Caco-2 (cell line): ENCODE measurements at regions not wholly inside any gene's neighbourhood (a gene's known extent, or its start where the extent isn't known, plus 50 kb on each side); places are given as distances from the start of the nearest gene placed in this dataset.

Experiments
- BruUV-seq: library from RNA; stranded (reverse); fragments of 400-500 nt; replicated peaks from 2 replicates; lab custom pipeline; 2021; lab: Mats Ljungman, UMichigan
- CTCF ChIA-PET: fragments of 300-600 bp; sonication (Branson Sonifier 250); formaldehyde crosslinking; loops from one replicate; lab custom pipeline; 2022; ENCODE audit warnings: antibody characterized with exemption; lab: Charles Lee
- POLR2A ChIA-PET: fragments of 300-600 bp; sonication (Branson Sonifier 250); formaldehyde crosslinking; loops from one replicate; lab custom pipeline; 2022; ENCODE audit warnings: antibody characterized with exemption; lab: Charles Lee
- DNase-seq, 2 experiments: peaks; one replicate each; pipeline versions ENCODE4 v3.0.0 to v3.0.0-alpha.2; 2020 to 2022
- H3K27me3 ChIP-seq: replicated peaks from 2 replicates; pipeline ENCODE4 v1.6.0; 2011; ENCODE audit warnings: low read length; ENCODE audit not compliant: control insufficient read depth, insufficient read depth
- H3K36me3 ChIP-seq: 2 replicates; pipeline ENCODE4 v1.5.1; 2011; ENCODE audit warnings: low read length; ENCODE audit not compliant: control insufficient read depth, insufficient read depth
- H3K4me1 ChIP-seq: fragments of 250-450 bp; sonication (Bioruptor Pico); 2 replicates; pipeline ENCODE4 v1.5.1; 2020; ENCODE audit warnings: mild to moderate bottlenecking
- H3K4me3 ChIP-seq: 2 replicates; pipeline ENCODE4 v1.5.1; 2011; ENCODE audit warnings: low read depth, mild to moderate bottlenecking, control low read depth, low read length
- H3K9me3 ChIP-seq: fragments of 250-450 bp; sonication (Bioruptor Pico); 2 replicates; pipeline ENCODE4 v1.5.1; 2020; ENCODE audit warnings: mild to moderate bottlenecking, moderate library complexity
- H3K27ac Mint-ChIP-seq: one replicate; pipeline ENCODE4 v1.8.0; 2022; ENCODE audit warnings: mixed read lengths; ENCODE audit not compliant: unreplicated experiment
- H3K27me3 Mint-ChIP-seq: one replicate; pipeline ENCODE4 v1.8.0; 2022; ENCODE audit warnings: mixed read lengths; ENCODE audit not compliant: insufficient read depth, unreplicated experiment
- H3K36me3 Mint-ChIP-seq: one replicate; pipeline ENCODE4 v1.8.0; 2022; ENCODE audit warnings: mild to moderate bottlenecking, mixed read lengths; ENCODE audit not compliant: insufficient read depth, unreplicated experiment
- H3K4me1 Mint-ChIP-seq: one replicate; pipeline ENCODE4 v1.8.0; 2022; ENCODE audit warnings: low read depth, mixed read lengths; ENCODE audit not compliant: unreplicated experiment
- H3K4me3 Mint-ChIP-seq: one replicate; pipeline ENCODE4 v1.8.0; 2022; ENCODE audit warnings: mild to moderate bottlenecking, moderate library complexity, mixed read lengths; ENCODE audit not compliant: unreplicated experiment
- H3K9me3 Mint-ChIP-seq: one replicate; pipeline ENCODE4 v1.8.0; 2022; ENCODE audit warnings: mixed read lengths; ENCODE audit not compliant: unreplicated experiment
- intact Hi-C: fragments of 100-400 bp; cut with micrococcal nuclease; formaldehyde crosslinking; loops from one replicate; pipeline ENCODE4 v1.10.0; 2022; ENCODE audit not compliant: unreplicated experiment
- TF ChIP-seq, protein P1 (sequence below), 2 experiments: fragments of 200-600 bp in 1 of 2; IDR thresholded peaks; 1 replicate in 1 of 2; 2 replicates in 1 of 2; pipeline versions ENCODE4 v1.5.1 to v1.8.0; 2011 to 2022; ENCODE audit warnings: antibody characterized with exemption in 1 of 2, control low read depth in 1 of 2, inconsistent platforms in 1 of 2, low read depth in 1 of 2, low read length in 1 of 2, mild to moderate bottlenecking in 1 of 2, moderate library complexity in 1 of 2; ENCODE audit not compliant: insufficient read depth in 1 of 2, severe bottlenecking in 1 of 2, unreplicated experiment in 1 of 2

DNA sequence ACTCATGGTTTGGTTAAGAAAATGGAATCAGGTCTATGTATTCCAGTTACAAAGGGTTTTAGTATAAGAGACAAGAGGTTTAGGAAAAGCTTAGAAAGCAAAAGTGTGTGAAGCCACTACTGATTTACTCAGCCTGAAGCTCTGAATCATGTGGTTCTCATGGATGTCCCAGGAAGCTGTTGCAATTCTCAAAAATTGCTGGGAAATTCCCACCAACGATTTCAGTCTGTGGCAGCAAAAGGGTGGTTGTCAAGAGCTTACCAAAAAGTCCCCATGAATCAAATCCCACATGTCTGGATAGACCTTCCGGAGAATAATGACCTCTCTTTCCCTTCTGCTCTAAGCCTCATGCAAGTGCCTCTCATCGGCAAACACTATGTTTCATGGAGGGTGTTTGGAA lies 929.9 kb downstream of the TLE4 start:
- H3K4me3 Mint-ChIP-seq = no peak overlapping the region
- TF ChIP-seq, protein P1, sequence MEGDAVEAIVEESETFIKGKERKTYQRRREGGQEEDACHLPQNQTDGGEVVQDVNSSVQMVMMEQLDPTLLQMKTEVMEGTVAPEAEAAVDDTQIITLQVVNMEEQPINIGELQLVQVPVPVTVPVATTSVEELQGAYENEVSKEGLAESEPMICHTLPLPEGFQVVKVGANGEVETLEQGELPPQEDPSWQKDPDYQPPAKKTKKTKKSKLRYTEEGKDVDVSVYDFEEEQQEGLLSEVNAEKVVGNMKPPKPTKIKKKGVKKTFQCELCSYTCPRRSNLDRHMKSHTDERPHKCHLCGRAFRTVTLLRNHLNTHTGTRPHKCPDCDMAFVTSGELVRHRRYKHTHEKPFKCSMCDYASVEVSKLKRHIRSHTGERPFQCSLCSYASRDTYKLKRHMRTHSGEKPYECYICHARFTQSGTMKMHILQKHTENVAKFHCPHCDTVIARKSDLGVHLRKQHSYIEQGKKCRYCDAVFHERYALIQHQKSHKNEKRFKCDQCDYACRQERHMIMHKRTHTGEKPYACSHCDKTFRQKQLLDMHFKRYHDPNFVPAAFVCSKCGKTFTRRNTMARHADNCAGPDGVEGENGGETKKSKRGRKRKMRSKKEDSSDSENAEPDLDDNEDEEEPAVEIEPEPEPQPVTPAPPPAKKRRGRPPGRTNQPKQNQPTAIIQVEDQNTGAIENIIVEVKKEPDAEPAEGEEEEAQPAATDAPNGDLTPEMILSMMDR (IDR thresholded peaks at IDR 0.05; ENCODE audit: insufficient read depth in 1 of 2, low read depth in 1 of 2, low read length in 1 of 2, severe bottlenecking in 1 of 2, unreplicated experiment in 1 of 2) = no peak
- Histone ChIP-seq H3K36me3 (no peaks in the 10 kb centered on the region), H3K4me3 (no peak overlapping the region), H3K4me1 (no peaks in the 10 kb centered on the region), H3K9me3 (no peaks in the 10 kb centered on the region), H3K27me3 (no peaks in the 10 kb centered on the region)
- intact Hi-C loops = no loop called here
- BruUV-seq = no TSS peak
- H3K36me3 Mint-ChIP-seq = no peaks in the 10 kb centered on the region
- no peaks in the 10 kb centered on the region for H3K27me3 Mint-ChIP-seq
- H3K4me1 Mint-ChIP-seq = no peaks in the 10 kb centered on the region
- POLR2A ChIA-PET = no interaction called here
- no peak overlapping the region for H3K27ac Mint-ChIP-seq
- CTCF ChIA-PET = no interaction called here
- DNase-seq = no peak
- no peaks in the 10 kb centered on the region for H3K9me3 Mint-ChIP-seq

DNA sequence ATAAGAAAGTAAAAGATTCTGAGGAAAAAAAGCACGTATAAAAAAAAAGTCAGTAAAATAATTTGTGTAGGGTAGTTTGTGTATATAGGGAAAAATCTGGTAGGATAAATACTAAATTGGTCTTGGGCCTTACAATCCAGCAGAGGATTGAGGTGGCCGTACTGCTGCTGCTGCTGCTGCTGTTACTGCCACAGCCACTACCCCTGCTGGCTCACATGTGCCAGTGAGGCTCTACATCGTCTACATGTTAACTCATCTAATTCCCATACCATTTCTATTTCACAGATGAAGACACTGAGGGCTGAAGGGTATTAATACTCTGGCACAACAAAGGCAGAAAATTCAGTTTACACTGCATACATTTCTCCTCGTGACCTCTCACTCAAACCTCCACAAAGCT lies 928.5 kb downstream of the TLE4 start:
- Histone ChIP-seq H3K4me1 (no peaks in the 10 kb centered on the region), H3K4me3 (no peak overlapping the region), H3K27me3 (no peaks in the 10 kb centered on the region), H3K36me3 (no peaks in the 10 kb centered on the region), H3K9me3 (no peaks in the 10 kb centered on the region)
- TF ChIP-seq, protein P1 (IDR thresholded peaks at IDR 0.05; ENCODE audit: insufficient read depth in 1 of 2, low read depth in 1 of 2, low read length in 1 of 2, severe bottlenecking in 1 of 2, unreplicated experiment in 1 of 2) = no peak
- H3K4me1 Mint-ChIP-seq = no peaks in the 10 kb centered on the region
- no peak for DNase-seq
- no peaks in the 10 kb centered on the region for H3K27me3 Mint-ChIP-seq
- ChIA-PET POLR2A (no interaction called here), CTCF (no interaction called here)
- no peak overlapping the region for H3K27ac Mint-ChIP-seq
- H3K9me3 Mint-ChIP-seq = no peaks in the 10 kb centered on the region
- no TSS peak for BruUV-seq
- no peak overlapping the region for H3K4me3 Mint-ChIP-seq
- H3K36me3 Mint-ChIP-seq = no peaks in the 10 kb centered on the region
- intact Hi-C loops = no loop called here

DNA sequence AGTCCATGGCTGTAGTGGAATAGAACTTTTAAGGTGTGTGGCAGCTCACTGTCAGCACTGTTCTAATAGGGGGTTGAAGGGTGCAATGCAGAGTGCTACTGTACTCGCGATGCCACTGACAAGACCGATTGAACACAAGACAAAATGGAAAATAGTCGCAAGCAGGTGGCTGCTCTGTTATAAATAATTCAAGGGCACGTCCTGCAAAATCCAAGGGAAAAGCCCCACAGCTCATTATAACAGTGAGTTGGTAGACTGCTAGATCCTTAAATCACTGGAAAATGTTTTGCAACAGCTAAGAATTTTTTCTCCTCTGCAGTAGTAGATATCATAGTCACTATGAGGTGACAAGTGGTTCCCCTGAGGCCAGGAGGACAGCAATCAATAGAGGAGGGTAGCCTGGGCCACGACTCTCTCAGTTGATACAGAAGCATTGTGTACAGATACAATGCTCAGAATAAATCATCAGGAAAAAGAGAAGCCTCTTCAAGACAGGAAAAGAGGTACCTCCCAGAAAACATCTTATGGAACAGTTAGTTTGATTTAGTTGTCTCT lies 926.3 kb downstream of the TLE4 start:
- no peak overlapping the region for H3K4me3 Mint-ChIP-seq
- ChIA-PET CTCF (no interaction called here), POLR2A (no interaction called here)
- H3K9me3 Mint-ChIP-seq = no peaks in the 10 kb centered on the region
- H3K4me1 Mint-ChIP-seq = no peaks in the 10 kb centered on the region
- H3K9me3 ChIP-seq = no peaks in the 10 kb centered on the region
- no peaks in the 10 kb centered on the region for H3K27me3 ChIP-seq
- no peaks in the 10 kb centered on the region for H3K36me3 ChIP-seq
- no peak for DNase-seq
- H3K27ac Mint-ChIP-seq = no peak overlapping the region
- H3K27me3 Mint-ChIP-seq = no peaks in the 10 kb centered on the region
- no peaks in the 10 kb centered on the region for H3K36me3 Mint-ChIP-seq
- BruUV-seq = no TSS peak
- TF ChIP-seq, protein P1 (IDR thresholded peaks at IDR 0.05; ENCODE audit: insufficient read depth in 1 of 2, low read depth in 1 of 2, low read length in 1 of 2, severe bottlenecking in 1 of 2, unreplicated experiment in 1 of 2) = no peak
- intact Hi-C loops = no loop called here
- H3K4me1 ChIP-seq = no peaks in the 10 kb centered on the region
- H3K4me3 ChIP-seq = no peak overlapping the region
